NCI-H2081 treated with DMSO at 0.1 percent for 48 hours (cell line): ENCODE measurements at regions not wholly inside any gene's neighbourhood (a gene's known extent, or its start where the extent isn't known, plus 50 kb on each side); places are given as distances from the start of the nearest gene placed in this dataset.

Source experiments
- DNase-seq: peaks from one replicate; lab custom pipeline; 2025; lab: John Stamatoyannopoulos, UW

- DNase-seq: no peak
These were observed 246.6 kb downstream of the IL20RB start for GRCh38 chr3:137204409-137204808.

- no peak for DNase-seq
These were observed 247.7 kb downstream of the IL20RB start for GRCh38 chr3:137205394-137206045.

- no peak for DNase-seq
These were observed 249.8 kb downstream of the IL20RB start for GRCh38 chr3:137207616-137208015.

- no peak for DNase-seq
These were observed 259.9 kb downstream of the IL20RB start for GRCh38 chr3:137217733-137218132.

- no peak for DNase-seq
These were observed 262.1 kb downstream of the IL20RB start for GRCh38 chr3:137219801-137220445.

GRCh38 chr3:137222736-137223225, 265.0 kb downstream of the IL20RB start:
- no peak for DNase-seq

GRCh38 chr3:137224464-137224863, 266.7 kb downstream of the IL20RB start:
- DNase-seq: no peak

- no peak for DNase-seq
These were observed 285.1 kb downstream of the IL20RB start for GRCh38 chr3:137242836-137243400.

GRCh38 chr3:137246491-137246890, 288.7 kb downstream of the IL20RB start:
- no peak for DNase-seq

- DNase-seq: no peak
These were observed 291.6 kb downstream of the IL20RB start for GRCh38 chr3:137249311-137249940.

- no peak for DNase-seq
These were observed 301.3 kb downstream of the IL20RB start for GRCh38 chr3:137259089-137259488.

GRCh38 chr3:137259701-137260100, 301.9 kb downstream of the IL20RB start:
- no peak for DNase-seq

- DNase-seq: no peak
These were observed 306.5 kb downstream of the IL20RB start for GRCh38 chr3:137264071-137264820.

- DNase-seq: no peak
These were observed 307.1 kb downstream of the IL20RB start for GRCh38 chr3:137264843-137265330.

GRCh38 chr3:137282871-137283270, 325.1 kb downstream of the IL20RB start:
- no peak for DNase-seq

GRCh38 chr3:137285924-137286323, 328.1 kb downstream of the IL20RB start:
- DNase-seq: no peak

GRCh38 chr3:137293086-137293485, 335.3 kb downstream of the IL20RB start:
- DNase-seq: no peak

- no peak for DNase-seq
These were observed 336.4 kb downstream of the IL20RB start for GRCh38 chr3:137294139-137294538.

GRCh38 chr3:137294839-137295238, 337.1 kb downstream of the IL20RB start:
- DNase-seq: no peak

- no peak for DNase-seq
These were observed 337.6 kb downstream of the IL20RB start for GRCh38 chr3:137295336-137295735.

- no peak for DNase-seq
These were observed 338.3 kb downstream of the IL20RB start for GRCh38 chr3:137296116-137296515.

GRCh38 chr3:137297770-137298169, 340.0 kb downstream of the IL20RB start:
- no peak for DNase-seq
